ENCODE measurements at regions not wholly inside any gene's neighbourhood (a gene's known extent, or its start where the extent isn't known, plus 50 kb on each side); places are given as distances from the start of the nearest gene placed in this dataset.
"Not testable (repeated sequence)": the region's sequence is repeated elsewhere in the genome, so short reads cannot be mapped to it uniquely, and the experiment has no call there.

GRCh38 chr3:86562090-86562489, 428.9 kb downstream of the VGLL3 start:
- no peak for DNase-seq (ENCODE audit: low read depth)

GRCh38 chr3:86561215-86561614, 429.7 kb downstream of the VGLL3 start:
- no peak for DNase-seq (ENCODE audit: low read depth)

DNA sequence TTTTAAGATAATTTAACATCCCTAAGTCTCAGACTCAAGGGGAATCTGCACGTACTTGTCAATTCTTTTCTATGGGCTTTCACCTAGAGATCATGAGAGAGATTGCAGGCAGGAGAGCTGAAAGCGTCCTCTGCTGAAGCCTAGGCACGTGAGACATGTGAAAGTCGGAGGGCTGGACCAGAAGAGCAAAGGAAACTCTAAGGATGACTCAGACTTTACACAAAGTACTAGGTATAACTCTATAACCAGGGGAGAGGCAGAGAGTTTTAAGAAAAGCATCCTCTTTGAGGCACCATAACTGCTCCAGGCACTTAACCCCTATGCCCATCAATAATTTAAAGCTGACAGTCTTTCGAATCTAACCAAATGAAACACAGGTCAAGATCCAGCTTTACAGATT, 436.6 kb downstream of the VGLL3 start:
- DNase-seq (ENCODE audit: low read depth) = no peak

GRCh38 chr3:86547692-86548091, 443.3 kb downstream of the VGLL3 start:
- no peak for DNase-seq (ENCODE audit: low read depth)

GRCh38 chr3:86537171-86537570, 453.8 kb downstream of the VGLL3 start:
- no peak for DNase-seq (ENCODE audit: low read depth)

- DNase-seq (ENCODE audit: low read depth) = no peak
Observed at GRCh38 chr3:86519819-86520218, 471.1 kb downstream of the VGLL3 start.

- DNase-seq (ENCODE audit: low read depth) = no peak
Observed at GRCh38 chr3:86481636-86482035, 509.3 kb downstream of the VGLL3 start.

DNA sequence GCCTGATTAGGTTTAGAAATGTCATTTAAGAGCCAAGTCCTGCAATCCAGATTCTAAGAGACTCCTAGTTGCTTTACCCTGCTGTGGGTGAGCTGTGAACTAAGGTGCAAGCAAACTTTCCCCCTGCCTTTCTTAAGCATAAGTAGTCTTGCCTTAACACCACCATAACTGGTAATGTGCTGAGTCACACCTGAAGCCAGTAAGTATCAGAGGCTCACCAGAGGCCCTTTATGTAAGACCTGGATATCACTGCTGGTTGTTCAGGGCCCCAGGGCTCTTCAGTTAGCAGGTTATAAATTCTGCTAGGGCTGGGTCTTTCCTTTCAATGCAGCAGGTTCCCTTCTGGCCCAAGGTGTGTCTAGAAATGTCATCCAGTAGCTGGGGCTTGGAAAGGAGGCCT, 509.9 kb downstream of the VGLL3 start:
- no peak for DNase-seq (ENCODE audit: low read depth)

- no peak for DNase-seq (ENCODE audit: low read depth)
Observed at GRCh38 chr3:86464180-86464579, 526.8 kb downstream of the VGLL3 start.

GRCh38 chr3:86451749-86452148, 539.2 kb downstream of the VGLL3 start:
- no peak for DNase-seq (ENCODE audit: low read depth)

GRCh38 chr3:86438544-86438943, 552.4 kb downstream of the VGLL3 start:
- DNase-seq (ENCODE audit: low read depth) = no peak

DNA sequence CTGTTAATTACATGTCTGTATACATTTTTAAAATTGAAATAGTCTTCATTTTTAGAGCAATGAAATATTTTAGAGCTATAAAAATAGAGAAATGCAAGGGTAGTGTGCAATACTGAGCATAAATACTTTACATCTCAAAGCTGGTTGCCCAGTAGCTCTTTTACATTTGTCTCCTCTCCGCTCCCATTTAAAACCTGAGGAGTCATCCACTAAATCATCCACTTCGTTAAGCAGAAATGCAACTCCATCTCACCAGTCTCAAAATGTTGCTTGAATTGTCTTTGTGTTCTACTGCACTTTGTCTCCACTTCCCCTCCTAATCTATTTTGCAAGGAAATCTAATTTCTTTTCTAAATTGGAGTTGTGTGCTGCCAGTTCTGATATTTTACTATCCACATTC, 563.6 kb downstream of the VGLL3 start:
- DNase-seq (ENCODE audit: low read depth) = no peak

DNA sequence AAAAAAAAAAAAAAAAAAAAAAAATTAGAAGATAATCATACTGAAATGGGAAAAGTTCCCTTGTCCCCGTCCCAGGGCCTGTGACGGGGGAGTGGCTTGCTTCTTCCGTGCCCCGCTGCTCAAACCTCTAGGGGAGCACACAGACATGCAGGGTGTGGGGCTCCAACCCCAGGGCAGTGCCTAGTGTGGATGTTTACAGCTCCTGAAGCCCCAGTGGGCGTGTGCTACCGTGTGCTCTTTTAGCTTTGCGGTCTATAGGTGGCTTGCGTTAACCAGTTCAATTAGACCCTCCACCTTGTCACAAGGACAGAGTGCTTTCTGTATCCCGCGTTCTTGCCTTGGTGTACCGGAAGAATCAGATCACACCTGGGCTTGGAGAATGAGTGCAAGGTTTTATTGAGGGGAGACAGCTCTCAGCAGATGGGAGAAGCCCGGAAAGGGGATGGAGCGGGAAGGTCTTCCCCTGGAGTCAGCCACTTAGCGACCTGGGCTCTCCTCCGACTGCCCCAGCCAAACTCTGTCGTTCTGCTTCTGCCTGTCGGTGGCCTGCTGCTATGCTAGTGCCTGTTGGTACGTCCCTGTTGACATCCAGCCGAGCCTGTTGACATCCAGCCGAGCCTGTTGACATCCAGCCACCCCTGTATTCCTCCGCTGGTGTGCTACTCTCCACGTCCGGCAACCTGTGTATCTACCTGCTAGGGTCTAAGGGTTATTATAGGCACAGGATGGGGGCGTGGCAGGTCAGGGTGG, 569.8 kb downstream of the VGLL3 start:
- no peak for DNase-seq (ENCODE audit: low read depth)

DNA sequence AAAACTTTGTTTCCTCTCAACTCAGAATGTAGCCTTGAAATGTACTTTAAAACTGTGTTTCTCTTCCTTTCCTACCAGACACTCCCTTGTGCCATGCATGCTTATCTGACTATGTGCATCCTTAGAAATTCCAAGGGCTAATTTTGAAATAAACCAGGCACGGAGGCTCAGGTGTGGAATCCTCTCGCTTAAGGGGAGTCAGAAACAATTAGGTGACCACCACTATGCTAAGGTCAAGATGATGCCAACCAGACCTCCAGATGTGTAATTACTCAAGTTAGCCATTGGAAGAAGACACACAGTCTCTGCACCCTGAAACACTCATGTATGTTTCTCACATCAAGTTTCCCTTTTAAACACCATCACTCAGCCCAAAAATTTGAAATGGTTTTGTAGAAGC, 572.1 kb downstream of the VGLL3 start:
- no peak for DNase-seq (ENCODE audit: low read depth)

- DNase-seq (ENCODE audit: low read depth) = no peak
Observed at GRCh38 chr3:86416334-86416733, 574.6 kb downstream of the VGLL3 start.

DNA sequence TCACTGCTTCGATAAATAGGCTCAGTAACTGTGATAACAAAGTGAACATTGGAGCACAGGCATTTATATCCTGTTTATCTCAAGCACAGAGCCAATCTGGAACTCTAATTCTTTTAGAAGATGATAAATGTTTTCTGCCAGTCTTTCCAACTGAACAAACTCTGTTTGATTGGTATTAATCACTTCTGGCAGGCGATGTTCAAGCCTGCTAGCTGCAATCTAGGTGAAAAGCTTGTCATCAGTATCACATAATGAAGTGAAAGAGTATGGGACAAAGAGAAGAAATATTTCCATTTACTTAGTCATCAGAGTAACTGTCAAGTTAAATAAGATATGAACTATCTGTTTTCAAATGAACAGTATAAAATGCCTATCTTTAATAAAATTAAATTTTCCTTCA, 577.3 kb downstream of the VGLL3 start:
- no peak for DNase-seq (ENCODE audit: low read depth)

DNA sequence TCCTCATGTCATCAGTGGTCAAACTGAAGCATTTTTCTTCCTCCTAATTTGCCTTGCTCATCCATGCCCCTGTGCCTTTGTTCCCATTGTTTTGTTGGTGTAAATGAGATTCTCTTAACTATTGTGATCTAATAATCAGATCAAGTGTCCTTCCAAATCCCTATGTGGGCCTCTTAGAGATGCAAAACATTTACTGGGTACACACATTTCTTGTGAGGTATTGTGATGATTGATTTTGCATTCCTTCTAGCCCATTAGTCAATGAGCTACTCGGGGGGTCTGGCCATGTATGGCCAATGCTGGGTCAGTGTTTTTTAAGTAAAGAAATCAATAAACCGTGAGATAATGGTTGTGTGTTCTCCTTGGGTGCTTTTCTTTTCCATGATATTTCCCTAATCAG, 580.4 kb downstream of the VGLL3 start:
- no peak for DNase-seq (ENCODE audit: low read depth)

DNA sequence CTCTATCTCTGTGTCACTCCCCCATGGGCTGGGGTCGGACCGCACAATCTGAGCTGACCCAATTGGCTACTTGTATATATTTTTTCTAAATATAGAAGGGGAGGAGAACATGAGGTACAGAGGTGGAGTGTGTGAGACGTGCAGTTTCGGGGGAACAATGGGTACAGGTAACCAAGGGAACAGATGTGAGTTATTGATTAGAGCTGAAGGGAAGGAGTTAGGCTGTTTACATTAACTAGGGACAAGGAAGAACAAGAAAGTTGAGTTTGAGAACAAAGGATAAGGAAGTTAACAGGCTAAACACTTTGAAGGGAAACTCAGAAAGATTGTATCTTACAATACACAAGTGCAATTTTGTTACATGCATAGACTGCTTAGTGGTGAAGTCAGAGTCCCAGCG, 601.2 kb downstream of the VGLL3 start:
- not testable (repeated sequence) for DNase-seq (ENCODE audit: low read depth)

DNA sequence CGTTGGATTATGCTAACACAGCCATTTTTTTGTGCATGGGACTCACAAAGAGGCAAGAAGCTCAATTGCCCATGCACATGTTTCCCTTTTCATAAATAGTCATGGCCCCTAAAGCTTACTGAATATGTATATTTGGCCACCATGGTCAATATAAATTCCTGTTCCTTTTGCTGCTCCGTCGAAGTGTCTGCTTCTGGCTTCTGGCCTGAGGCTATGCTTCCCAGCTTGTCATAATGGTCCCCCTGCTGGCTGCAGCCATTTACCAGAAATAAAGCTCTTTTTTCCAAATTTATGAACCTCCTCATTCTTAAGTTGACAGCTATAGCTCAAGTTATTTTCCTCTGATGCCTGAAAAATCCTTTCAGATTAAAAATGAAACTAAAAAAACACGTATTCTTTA, 602.1 kb downstream of the VGLL3 start:
- no peak for DNase-seq (ENCODE audit: low read depth)

- DNase-seq (ENCODE audit: low read depth) = no peak
Observed at GRCh38 chr3:86382556-86382955, 608.4 kb downstream of the VGLL3 start.

DNA sequence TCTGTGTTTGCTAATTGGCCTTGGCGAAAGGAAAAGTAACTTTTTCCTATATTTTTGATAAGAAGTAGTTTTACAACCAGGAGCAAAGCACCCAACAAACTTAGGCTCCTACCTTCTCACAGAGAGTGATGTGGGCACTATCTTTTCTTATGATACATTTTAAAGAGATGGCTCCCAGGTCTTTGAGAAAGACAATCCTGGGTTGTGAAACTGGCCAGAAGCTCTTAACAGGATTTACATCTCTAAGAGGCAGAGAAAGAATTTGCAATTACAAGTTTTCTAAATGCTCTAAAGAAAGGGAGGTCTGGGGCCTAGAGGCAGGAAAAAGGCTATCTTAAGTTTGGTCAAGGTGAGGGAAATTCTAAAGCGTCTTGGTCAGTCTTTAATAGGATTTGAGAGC, 609.7 kb downstream of the VGLL3 start:
- DNase-seq (ENCODE audit: low read depth) = no peak

GRCh38 chr3:86379280-86379679, 611.7 kb downstream of the VGLL3 start:
- DNase-seq (ENCODE audit: low read depth) = no peak

DNA sequence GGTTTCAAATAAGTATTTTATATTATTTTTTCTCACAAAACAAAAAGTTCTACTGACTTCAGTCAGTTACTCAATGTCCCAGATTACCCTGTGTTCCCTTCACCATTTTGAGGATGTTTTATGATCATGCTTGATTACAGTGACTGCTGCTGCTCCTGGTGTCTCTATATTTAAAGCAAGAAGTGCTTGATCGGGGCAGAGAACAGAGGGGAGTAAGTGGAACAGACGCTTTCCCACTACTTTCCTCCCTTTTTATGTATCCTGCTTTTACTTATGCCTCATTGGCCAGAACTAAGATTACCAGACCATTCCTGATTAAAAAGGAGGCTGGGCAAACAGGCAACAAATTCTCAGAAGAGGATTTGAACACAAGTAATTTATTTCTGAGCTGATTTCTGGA, 612.1 kb downstream of the VGLL3 start:
- DNase-seq (ENCODE audit: low read depth) = no peak

GRCh38 chr3:86335566-86335965, 655.4 kb downstream of the VGLL3 start:
- DNase-seq (ENCODE audit: low read depth) = not testable (repeated sequence)

Measured in myocyte (in vitro differentiated cells).